ENCODE measurements at regions not wholly inside any gene's neighbourhood (a gene's known extent, or its start where the extent isn't known, plus 50 kb on each side); places are given as distances from the start of the nearest gene placed in this dataset.

DNA sequence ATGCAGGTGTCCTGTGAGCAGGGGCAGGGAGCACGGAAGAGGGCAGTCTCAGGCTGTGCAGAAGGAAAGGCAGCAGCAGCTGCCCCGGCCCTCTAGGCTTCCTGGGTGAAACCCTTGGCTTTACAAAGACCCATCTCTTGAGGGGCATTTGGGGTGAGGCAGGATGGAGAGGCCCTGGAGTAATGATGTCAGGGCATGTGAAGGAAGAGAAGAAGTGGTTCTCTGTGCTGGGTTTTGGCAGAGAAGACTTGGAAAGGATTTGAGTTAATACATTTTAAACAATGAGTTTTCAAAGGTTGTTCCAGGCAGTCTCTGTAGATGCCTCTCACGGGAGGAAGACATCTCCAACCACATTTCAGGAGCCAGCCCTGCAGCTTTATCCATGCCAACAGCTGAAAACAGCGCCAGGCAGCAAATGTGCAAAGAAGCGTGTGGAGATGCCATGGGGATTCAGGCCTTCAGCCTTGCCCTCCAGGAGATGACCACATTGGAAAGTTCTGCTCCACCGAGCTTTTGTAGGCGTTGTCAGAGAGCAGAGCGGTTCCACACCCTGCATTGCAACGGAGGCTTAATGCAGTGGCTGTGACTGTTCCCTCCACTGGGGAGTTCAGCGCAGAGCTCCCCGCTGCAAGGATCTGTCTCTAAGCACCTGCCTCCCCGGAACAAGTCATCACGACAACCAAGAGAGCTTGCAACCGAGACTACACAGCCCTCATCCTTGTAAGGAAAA lies 322.8 kb downstream of the UQCRFS1 start:
- no peaks in the 10 kb centered on the region for H3K9me3 ChIP-seq
- H3K4me1 ChIP-seq: no peaks in the 10 kb centered on the region
- TF ChIP-seq, protein P1, sequence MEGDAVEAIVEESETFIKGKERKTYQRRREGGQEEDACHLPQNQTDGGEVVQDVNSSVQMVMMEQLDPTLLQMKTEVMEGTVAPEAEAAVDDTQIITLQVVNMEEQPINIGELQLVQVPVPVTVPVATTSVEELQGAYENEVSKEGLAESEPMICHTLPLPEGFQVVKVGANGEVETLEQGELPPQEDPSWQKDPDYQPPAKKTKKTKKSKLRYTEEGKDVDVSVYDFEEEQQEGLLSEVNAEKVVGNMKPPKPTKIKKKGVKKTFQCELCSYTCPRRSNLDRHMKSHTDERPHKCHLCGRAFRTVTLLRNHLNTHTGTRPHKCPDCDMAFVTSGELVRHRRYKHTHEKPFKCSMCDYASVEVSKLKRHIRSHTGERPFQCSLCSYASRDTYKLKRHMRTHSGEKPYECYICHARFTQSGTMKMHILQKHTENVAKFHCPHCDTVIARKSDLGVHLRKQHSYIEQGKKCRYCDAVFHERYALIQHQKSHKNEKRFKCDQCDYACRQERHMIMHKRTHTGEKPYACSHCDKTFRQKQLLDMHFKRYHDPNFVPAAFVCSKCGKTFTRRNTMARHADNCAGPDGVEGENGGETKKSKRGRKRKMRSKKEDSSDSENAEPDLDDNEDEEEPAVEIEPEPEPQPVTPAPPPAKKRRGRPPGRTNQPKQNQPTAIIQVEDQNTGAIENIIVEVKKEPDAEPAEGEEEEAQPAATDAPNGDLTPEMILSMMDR (IDR thresholded peaks at IDR 0.05): no peak
- H3K36me3 ChIP-seq: no peaks in the 10 kb centered on the region
- no peak for ATAC-seq
- no peak overlapping the region for H3K27ac ChIP-seq
- intact Hi-C loops (cut with DNase I): no loop called here
- peaks cover 0 to 36% of the 10 kb centered on the region in 2 donors for H3K27me3 ChIP-seq
- no peak overlapping the region for H3K4me3 ChIP-seq
- DNase-seq: no peak

DNA sequence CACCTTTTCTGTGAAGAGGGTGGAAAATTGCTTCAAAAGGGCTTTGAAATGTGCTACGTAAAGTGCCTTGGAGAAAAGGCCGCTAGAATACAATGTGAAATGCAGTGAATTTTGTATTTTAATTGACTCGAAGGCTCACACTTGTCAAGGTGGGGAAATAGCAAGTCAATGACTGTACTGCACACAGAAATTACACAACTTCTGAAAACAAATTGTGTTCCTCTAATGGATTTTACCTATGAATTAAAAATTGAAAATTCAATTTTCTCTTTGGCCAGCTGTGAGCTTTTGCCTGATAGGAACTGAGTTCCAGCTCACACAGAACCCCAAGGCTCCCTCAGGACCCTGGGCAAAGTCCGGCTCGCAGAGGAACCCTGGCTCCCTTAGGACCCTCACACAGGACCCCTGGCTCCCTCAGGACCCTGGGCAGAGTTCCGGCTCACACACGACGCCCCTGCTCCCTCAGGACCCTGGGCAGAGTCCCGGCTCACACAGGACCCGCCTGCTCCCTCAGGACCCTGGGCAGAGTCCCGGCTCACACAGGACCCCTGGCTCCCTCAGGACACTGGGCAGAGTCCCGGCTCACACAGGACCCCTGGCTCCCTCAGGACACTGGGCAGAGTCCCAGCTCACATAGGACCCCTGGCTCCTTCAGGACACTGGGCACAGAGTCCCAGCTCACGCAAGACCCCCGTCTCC lies 324.9 kb downstream of the UQCRFS1 start:
- ATAC-seq (no peak), DNase-seq (peak in 1 of 4 donors; percentile 88)
- Histone ChIP-seq H3K27ac (no peak overlapping the region), H3K36me3 (no peaks in the 10 kb centered on the region), H3K27me3 (peaks cover 0 to 40% of the 10 kb centered on the region in 2 donors), H3K9me3 (no peaks in the 10 kb centered on the region), H3K4me1 (no peaks in the 10 kb centered on the region), H3K4me3 (no peak overlapping the region)
- intact Hi-C loops (cut with DNase I): no loop called here
- TF ChIP-seq, protein P1 (IDR thresholded peaks at IDR 0.05): no peak

DNA sequence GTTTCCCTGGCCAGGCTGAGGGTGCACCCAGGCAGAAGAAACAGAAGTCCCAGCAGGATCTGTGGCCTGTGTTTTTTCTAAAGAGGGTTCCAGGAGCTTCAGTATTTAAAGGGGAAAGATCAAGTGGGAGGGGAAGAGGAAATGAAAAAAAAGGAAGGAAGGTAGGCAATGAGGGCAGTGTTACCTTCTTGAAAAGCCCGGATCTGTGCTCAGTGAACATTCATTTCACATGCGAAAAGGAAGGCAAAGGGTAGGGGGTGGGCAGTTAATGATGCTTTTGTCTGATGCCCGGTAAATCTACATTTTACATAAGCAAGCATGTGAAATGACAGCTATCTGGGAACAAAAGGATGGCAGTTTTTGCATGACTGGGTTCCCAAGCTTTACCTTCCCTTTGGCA lies 326.2 kb downstream of the UQCRFS1 start:
- ATAC-seq (no peak), DNase-seq (no peak)
- Histone ChIP-seq H3K9me3 (no peaks in the 10 kb centered on the region), H3K4me3 (no peak overlapping the region), H3K27me3 (peaks cover 0 to 52% of the 10 kb centered on the region in 2 donors), H3K27ac (no peak overlapping the region), H3K4me1 (no peaks in the 10 kb centered on the region), H3K36me3 (no peaks in the 10 kb centered on the region)
- TF ChIP-seq, protein P1 (IDR thresholded peaks at IDR 0.05): no peak
- intact Hi-C loops (cut with DNase I): no loop called here

DNA sequence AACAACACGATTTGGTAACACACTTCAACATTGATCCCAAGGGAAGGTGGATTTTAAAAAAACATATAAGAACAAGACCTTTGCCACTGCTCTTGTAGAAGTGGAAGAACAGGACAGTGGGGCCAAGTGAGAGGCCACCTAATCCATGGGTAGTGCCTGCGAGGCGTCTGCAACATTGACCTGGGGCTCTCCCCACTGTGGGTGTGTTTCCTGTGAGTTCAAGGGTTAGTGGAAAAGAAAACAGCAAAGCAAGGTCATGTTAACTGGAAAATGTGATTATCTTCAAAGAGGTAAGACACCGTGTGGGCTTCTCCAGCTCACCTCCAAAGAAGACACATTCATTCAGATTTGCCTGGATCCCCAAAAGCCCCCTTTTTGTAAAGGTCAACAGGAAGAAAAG lies 327.0 kb downstream of the UQCRFS1 start:
- peaks cover 0 to 55% of the 10 kb centered on the region in 2 donors for H3K27me3 ChIP-seq
- H3K4me3 ChIP-seq: no peak overlapping the region
- intact Hi-C loops (cut with DNase I): no loop called here
- ATAC-seq (no peak), DNase-seq (no peak)
- no peaks in the 10 kb centered on the region for H3K4me1 ChIP-seq
- TF ChIP-seq, protein P1 (IDR thresholded peaks at IDR 0.05): no peak
- H3K9me3 ChIP-seq: no peaks in the 10 kb centered on the region
- no peak overlapping the region for H3K27ac ChIP-seq
- H3K36me3 ChIP-seq: no peaks in the 10 kb centered on the region

DNA sequence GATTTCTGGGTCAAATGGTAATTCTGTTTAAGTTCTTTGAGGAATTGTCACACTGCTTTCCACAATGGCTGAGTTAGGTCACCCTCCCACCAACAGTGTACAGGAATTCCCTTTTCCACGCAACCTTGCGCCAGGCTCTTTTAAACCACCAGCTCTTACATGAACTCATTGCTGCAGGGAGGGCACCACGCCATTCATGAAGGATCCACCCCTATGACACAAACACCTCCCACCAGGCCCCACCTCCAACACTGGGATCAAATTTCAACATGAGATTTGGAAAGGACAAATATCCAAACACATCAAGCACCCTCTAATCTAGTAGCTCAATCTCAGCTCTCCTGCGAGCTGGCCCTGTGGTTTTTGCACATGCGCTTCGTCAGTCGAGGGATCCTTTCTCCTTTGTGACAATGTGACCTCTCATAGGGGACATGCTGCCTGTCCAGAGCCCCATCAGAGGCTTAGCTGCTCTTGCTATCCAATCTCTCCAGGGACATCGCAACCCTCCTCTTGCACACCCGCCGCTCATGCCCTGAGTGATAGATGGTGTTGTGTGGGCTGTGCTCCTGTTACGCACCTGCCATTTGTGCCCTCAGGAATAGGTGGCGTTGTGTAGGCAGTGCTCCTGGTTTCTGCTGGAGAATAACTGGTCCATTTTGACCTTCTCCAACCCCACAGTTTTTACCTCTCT lies 328.0 kb downstream of the UQCRFS1 start:
- no peak for ATAC-seq
- H3K4me3 ChIP-seq: no peak overlapping the region
- H3K9me3 ChIP-seq: no peaks in the 10 kb centered on the region
- H3K27me3 ChIP-seq: peaks cover 0 to 55% of the 10 kb centered on the region in 2 donors
- no peak overlapping the region for H3K27ac ChIP-seq
- H3K4me1 ChIP-seq: no peaks in the 10 kb centered on the region
- H3K36me3 ChIP-seq: no peaks in the 10 kb centered on the region
- no peak for DNase-seq
- intact Hi-C loops (cut with DNase I): no loop called here
- TF ChIP-seq, protein P1 (IDR thresholded peaks at IDR 0.05): no peak

Data from left lung (tissue), 4 donors.